GM12875 (cell line): ENCODE measurements at regions not wholly inside any gene's neighbourhood (a gene's known extent, or its start where the extent isn't known, plus 50 kb on each side); places are given as distances from the start of the nearest gene placed in this dataset.
A peak's percentile ranks its signal among the peaks of the same experiment; 100 is the strongest.
"Not testable (repeated sequence)": the region's sequence is repeated elsewhere in the genome, so short reads cannot be mapped to it uniquely, and the experiment has no call there.

Experiments
- H3K4me3 ChIP-seq: one replicate; pipeline ENCODE4 v1.5.1; 2011; ENCODE audit warnings: low read depth, low read length, control low read depth
- CTCF ChIP-seq: IDR thresholded peaks from 2 replicates; pipeline ENCODE4 v1.5.1; 2011; ENCODE audit warnings: low read depth, mild to moderate bottlenecking, control low read depth, inconsistent platforms, low read length, moderate library complexity, borderline replicate concordance; ENCODE audit not compliant: insufficient read depth

- no peak for TF ChIP-seq CTCF
- H3K4me3 ChIP-seq = no peak overlapping the region
These were observed 97.9 kb downstream of the ZNF92 start for GRCh38 chr7:65471587-65471986.

- no peak overlapping the region for H3K4me3 ChIP-seq
- no peak for TF ChIP-seq CTCF
These were observed 101.5 kb downstream of the ZNF92 start for GRCh38 chr7:65475040-65475726.

GRCh38 chr7:65475734-65476319, 102.2 kb downstream of the ZNF92 start:
- TF ChIP-seq CTCF = no peak
- no peak overlapping the region for H3K4me3 ChIP-seq

- 0 out of 2 replicates have a peak, but pooled peaks have one; percentile 14 for TF ChIP-seq CTCF
- H3K4me3 ChIP-seq = no peak overlapping the region
These were observed 103.7 kb downstream of the ZNF92 start for GRCh38 chr7:65477326-65477725.

- no peak for TF ChIP-seq CTCF
- no peak overlapping the region for H3K4me3 ChIP-seq
These were observed 115.7 kb downstream of the ZNF92 start for GRCh38 chr7:65489260-65489767.

- not testable (repeated sequence) for H3K4me3 ChIP-seq
These were observed 123.0 kb downstream of the ZNF92 start for GRCh38 chr7:65496697-65497096.

GRCh38 chr7:65503434-65504152, 129.9 kb downstream of the ZNF92 start:
- no peak for TF ChIP-seq CTCF

GRCh38 chr7:65504504-65505319, 131.1 kb downstream of the ZNF92 start:
- H3K4me3 ChIP-seq = not testable (repeated sequence)

More at GRCh38 chr7:65503434-65504152, 129.9 kb downstream of the ZNF92 start:
- no peak overlapping the region for H3K4me3 ChIP-seq

GRCh38 chr7:65505320-65505633, 131.6 kb downstream of the ZNF92 start:
- H3K4me3 ChIP-seq = not testable (repeated sequence)

GRCh38 chr7:65508581-65509367, 135.1 kb downstream of the ZNF92 start:
- not testable (repeated sequence) for H3K4me3 ChIP-seq
